ENCODE measurements at regions not wholly inside any gene's neighbourhood (a gene's known extent, or its start where the extent isn't known, plus 50 kb on each side); places are given as distances from the start of the nearest gene placed in this dataset.

- no peaks in the 10 kb centered on the region for H3K36me3 ChIP-seq
- no peak for DNase-seq
- no peaks in the 10 kb centered on the region for H3K9me3 ChIP-seq (replicated peaks)
- no peaks in the 10 kb centered on the region for H3K4me1 ChIP-seq
- no peak overlapping the region for H3K27ac ChIP-seq
- no peaks in the 10 kb centered on the region for H3K27me3 ChIP-seq
- H3K4me3 ChIP-seq: no peak overlapping the region
These were observed 862.9 kb downstream of the UQCRFS1 start for GRCh38 chr19:28350037-28350436.

- no peaks in the 10 kb centered on the region for H3K9me3 ChIP-seq (replicated peaks)
- no peaks in the 10 kb centered on the region for H3K27me3 ChIP-seq
- H3K36me3 ChIP-seq: no peaks in the 10 kb centered on the region
- H3K4me1 ChIP-seq: no peaks in the 10 kb centered on the region
- no peak overlapping the region for H3K27ac ChIP-seq
- no peak for DNase-seq
- no peak overlapping the region for H3K4me3 ChIP-seq
These were observed 863.3 kb downstream of the UQCRFS1 start for GRCh38 chr19:28349604-28350003.

- H3K9me3 ChIP-seq (replicated peaks): no peaks in the 10 kb centered on the region
- no peak overlapping the region for H3K27ac ChIP-seq
- H3K4me3 ChIP-seq: no peak overlapping the region
- no peak for DNase-seq
- H3K36me3 ChIP-seq: no peaks in the 10 kb centered on the region
- no peaks in the 10 kb centered on the region for H3K27me3 ChIP-seq
- H3K4me1 ChIP-seq: no peaks in the 10 kb centered on the region
These were observed 867.1 kb downstream of the UQCRFS1 start for GRCh38 chr19:28345811-28346210.

GRCh38 chr19:28341810-28342350 is 871.1 kb downstream of the UQCRFS1 start:
- DNase-seq: no peak
- no peaks in the 10 kb centered on the region for H3K9me3 ChIP-seq (replicated peaks)

GRCh38 chr19:28334419-28334818 is 878.5 kb downstream of the UQCRFS1 start:
- no peaks in the 10 kb centered on the region for H3K36me3 ChIP-seq
- no peaks in the 10 kb centered on the region for H3K9me3 ChIP-seq (replicated peaks)
- no peak overlapping the region for H3K27ac ChIP-seq
- no peak for DNase-seq
- H3K4me1 ChIP-seq: no peaks in the 10 kb centered on the region
- no peaks in the 10 kb centered on the region; the same call in 1 of the 2 replicates for H3K27me3 ChIP-seq
- no peak overlapping the region for H3K4me3 ChIP-seq

More at GRCh38 chr19:28341810-28342350, 871.1 kb downstream of the UQCRFS1 start:
- Histone ChIP-seq H3K27me3 (no peaks in the 10 kb centered on the region), H3K27ac (no peak overlapping the region), H3K4me3 (no peak overlapping the region), H3K4me1 (no peaks in the 10 kb centered on the region), H3K36me3 (no peaks in the 10 kb centered on the region)

GRCh38 chr19:28333909-28334308 is 879.0 kb downstream of the UQCRFS1 start:
- no peaks in the 10 kb centered on the region for H3K9me3 ChIP-seq (replicated peaks)
- no peak for DNase-seq

GRCh38 chr19:28332886-28333285 is 880.1 kb downstream of the UQCRFS1 start:
- Histone ChIP-seq H3K4me1 (no peaks in the 10 kb centered on the region), H3K4me3 (no peak overlapping the region), H3K27ac (no peak overlapping the region), H3K9me3 (replicated peaks) (no peaks in the 10 kb centered on the region), H3K36me3 (no peaks in the 10 kb centered on the region), H3K27me3 (no peaks in the 10 kb centered on the region; the same call in 1 of the 2 replicates)
- DNase-seq: no peak

More at GRCh38 chr19:28333909-28334308, 879.0 kb downstream of the UQCRFS1 start:
- H3K27me3 ChIP-seq: no peaks in the 10 kb centered on the region; the same call in 1 of the 2 replicates
- no peak overlapping the region for H3K27ac ChIP-seq
- no peaks in the 10 kb centered on the region for H3K4me1 ChIP-seq
- H3K4me3 ChIP-seq: no peak overlapping the region
- H3K36me3 ChIP-seq: no peaks in the 10 kb centered on the region

- H3K27me3 ChIP-seq: no peaks in the 10 kb centered on the region; the same call in 1 of the 2 replicates
- H3K4me3 ChIP-seq: no peak overlapping the region
- no peak overlapping the region for H3K27ac ChIP-seq
- no peaks in the 10 kb centered on the region for H3K36me3 ChIP-seq
- DNase-seq: no peak
- no peaks in the 10 kb centered on the region for H3K4me1 ChIP-seq
- H3K9me3 ChIP-seq (replicated peaks): no peaks in the 10 kb centered on the region
These were observed 880.6 kb downstream of the UQCRFS1 start for GRCh38 chr19:28332351-28332750.

GRCh38 chr19:28331596-28331995 is 881.4 kb downstream of the UQCRFS1 start:
- DNase-seq: no peak
- no peaks in the 10 kb centered on the region for H3K9me3 ChIP-seq (replicated peaks)
- H3K27me3 ChIP-seq: no peaks in the 10 kb centered on the region; the same call in 1 of the 2 replicates
- no peak overlapping the region for H3K4me3 ChIP-seq
- no peak overlapping the region for H3K27ac ChIP-seq
- H3K4me1 ChIP-seq: no peaks in the 10 kb centered on the region
- no peaks in the 10 kb centered on the region for H3K36me3 ChIP-seq

- no peak overlapping the region for H3K4me3 ChIP-seq
- no peak overlapping the region for H3K27ac ChIP-seq
- H3K4me1 ChIP-seq: no peaks in the 10 kb centered on the region
- no peaks in the 10 kb centered on the region for H3K36me3 ChIP-seq
- H3K9me3 ChIP-seq (replicated peaks): no peaks in the 10 kb centered on the region
- no peak for DNase-seq
- H3K27me3 ChIP-seq: no peaks in the 10 kb centered on the region; the same call in 1 of the 2 replicates
These were observed 882.1 kb downstream of the UQCRFS1 start for GRCh38 chr19:28330831-28331230.

- H3K9me3 ChIP-seq (replicated peaks): no peaks in the 10 kb centered on the region
- no peak overlapping the region for H3K27ac ChIP-seq
- no peak for DNase-seq
- no peak overlapping the region for H3K4me3 ChIP-seq
- H3K36me3 ChIP-seq: no peaks in the 10 kb centered on the region
- H3K27me3 ChIP-seq: no peaks in the 10 kb centered on the region; the same call in 1 of the 2 replicates
- no peaks in the 10 kb centered on the region for H3K4me1 ChIP-seq
These were observed 883.5 kb downstream of the UQCRFS1 start for GRCh38 chr19:28329429-28329828.

GRCh38 chr19:28327905-28328304 is 885.0 kb downstream of the UQCRFS1 start:
- Histone ChIP-seq H3K27me3 (no peaks in the 10 kb centered on the region; the same call in 1 of the 2 replicates), H3K27ac (no peak overlapping the region), H3K9me3 (replicated peaks) (no peaks in the 10 kb centered on the region), H3K4me3 (no peak overlapping the region), H3K36me3 (no peaks in the 10 kb centered on the region), H3K4me1 (no peaks in the 10 kb centered on the region)
- DNase-seq: no peak

- H3K4me1 ChIP-seq: no peaks in the 10 kb centered on the region
- H3K9me3 ChIP-seq (replicated peaks): no peaks in the 10 kb centered on the region
- H3K4me3 ChIP-seq: no peak overlapping the region
- H3K27ac ChIP-seq: no peak overlapping the region
- H3K36me3 ChIP-seq: no peaks in the 10 kb centered on the region
- H3K27me3 ChIP-seq: peaks cover 5% of the 10 kb centered on the region; the same call in 1 of the 2 replicates
- DNase-seq: no peak
These were observed 886.2 kb downstream of the UQCRFS1 start for GRCh38 chr19:28326746-28327145.

GRCh38 chr19:28324275-28325060 is 888.5 kb downstream of the UQCRFS1 start:
- peaks cover 5% of the 10 kb centered on the region; the same call in 1 of the 2 replicates for H3K27me3 ChIP-seq
- no peaks in the 10 kb centered on the region for H3K9me3 ChIP-seq (replicated peaks)
- DNase-seq: no peak
- no peaks in the 10 kb centered on the region for H3K4me1 ChIP-seq
- H3K27ac ChIP-seq: no peak overlapping the region
- H3K4me3 ChIP-seq: no peak overlapping the region
- no peaks in the 10 kb centered on the region for H3K36me3 ChIP-seq

GRCh38 chr19:28322945-28323344 is 890.0 kb downstream of the UQCRFS1 start:
- H3K36me3 ChIP-seq: no peaks in the 10 kb centered on the region
- no peaks in the 10 kb centered on the region for H3K4me1 ChIP-seq
- H3K4me3 ChIP-seq: no peak overlapping the region
- H3K27me3 ChIP-seq: peaks cover 5% of the 10 kb centered on the region; the same call in 1 of the 2 replicates
- DNase-seq: no peak
- no peak overlapping the region for H3K27ac ChIP-seq
- no peaks in the 10 kb centered on the region for H3K9me3 ChIP-seq (replicated peaks)
